Limb (tissue), 2 donors: ENCODE measurements at regions not wholly inside any gene's neighbourhood (a gene's known extent, or its start where the extent isn't known, plus 50 kb on each side); places are given as distances from the start of the nearest gene placed in this dataset.

ENCODE experiments used
- DNase-seq, 2 donors: peaks; one replicate each; pipeline ENCODE4 v3.0.0-alpha.2; 2016; ENCODE audit errors: extremely low spot score in 2 of 2

GRCh38 chr16:65658349-65658748 lies 536.5 kb upstream of the CDH11 start:
- DNase-seq = peak; percentile 38 to 74

- DNase-seq = no peak
These were observed 535.7 kb upstream of the CDH11 start for GRCh38 chr16:65657556-65657955.

GRCh38 chr16:65657071-65657494 lies 535.2 kb upstream of the CDH11 start:
- peak in 1 of 2 donors; percentile 46 for DNase-seq

GRCh38 chr16:65655802-65656201 lies 533.9 kb upstream of the CDH11 start:
- no peak for DNase-seq

GRCh38 chr16:65648101-65648500 lies 526.2 kb upstream of the CDH11 start:
- no peak for DNase-seq

- DNase-seq = no peak
These were observed 523.0 kb upstream of the CDH11 start for GRCh38 chr16:65644821-65645220.

- DNase-seq = no peak
These were observed 520.0 kb upstream of the CDH11 start for GRCh38 chr16:65641762-65642289.

- no peak for DNase-seq
These were observed 519.3 kb upstream of the CDH11 start for GRCh38 chr16:65641049-65641761.

- no peak for DNase-seq
These were observed 513.0 kb upstream of the CDH11 start for GRCh38 chr16:65634833-65635232.

GRCh38 chr16:65634291-65634690 lies 512.4 kb upstream of the CDH11 start:
- DNase-seq = no peak

- no peak for DNase-seq
These were observed 502.8 kb upstream of the CDH11 start for GRCh38 chr16:65624666-65625065.

- DNase-seq = no peak
These were observed 502.4 kb upstream of the CDH11 start for GRCh38 chr16:65624229-65624628.

- DNase-seq = no peak
These were observed 501.0 kb upstream of the CDH11 start for GRCh38 chr16:65622871-65623270.

GRCh38 chr16:65622151-65622550 lies 500.3 kb upstream of the CDH11 start:
- DNase-seq = no peak

- DNase-seq = peak in 1 of 2 donors; percentile 34
These were observed 499.8 kb upstream of the CDH11 start for GRCh38 chr16:65621640-65622039.

- no peak for DNase-seq
These were observed 497.7 kb upstream of the CDH11 start for GRCh38 chr16:65619606-65620005.

GRCh38 chr16:65618931-65619330 lies 497.1 kb upstream of the CDH11 start:
- DNase-seq = no peak

- DNase-seq = no peak
These were observed 496.5 kb upstream of the CDH11 start for GRCh38 chr16:65618333-65618732.

- no peak for DNase-seq
These were observed 495.6 kb upstream of the CDH11 start for GRCh38 chr16:65617421-65617820.

- no peak for DNase-seq
These were observed 486.6 kb upstream of the CDH11 start for GRCh38 chr16:65608455-65608854.

- no peak for DNase-seq
These were observed 482.9 kb upstream of the CDH11 start for GRCh38 chr16:65604771-65605170.

- DNase-seq = no peak
These were observed 479.9 kb upstream of the CDH11 start for GRCh38 chr16:65601781-65602180.

GRCh38 chr16:65600629-65601028 lies 478.8 kb upstream of the CDH11 start:
- DNase-seq = no peak
